ENCODE measurements at regions not wholly inside any gene's neighbourhood (a gene's known extent, or its start where the extent isn't known, plus 50 kb on each side); places are given as distances from the start of the nearest gene placed in this dataset.

GRCh38 chr13:58083064-58083463 lies 451.5 kb downstream of the PCDH17 start:
- Histone ChIP-seq H4K91ac (ENCODE audit: low read depth, low read length) (no peak overlapping the region), H3K14ac (ENCODE audit: low read length) (no peak overlapping the region), H4K8ac (ENCODE audit: low read depth, low read length) (no peak overlapping the region), H3K4me1 (ENCODE audit: control insufficient read depth in 1 of 2, insufficient read depth in 2 of 2, low read length in 2 of 2) (no peaks in the 10 kb centered on the region), H2BK5ac (ENCODE audit: low read depth, low read length, poor library complexity) (no peak overlapping the region), H3K27ac (ENCODE audit: low read depth, low read length) (no peak overlapping the region), H3K27me3 (ENCODE audit: insufficient read depth, low read length) (no peaks in the 10 kb centered on the region), H4K12ac (ENCODE audit: low read depth, low read length) (no peak overlapping the region), H3K9ac (ENCODE audit: low read length) (no peak overlapping the region), H2AK5ac (ENCODE audit: low read length) (no peak overlapping the region), H3K4ac (ENCODE audit: low read depth, low read length) (no peak overlapping the region), H3K79me2 (ENCODE audit: control insufficient read depth, insufficient read depth, low read length, poor library complexity) (no peaks in the 10 kb centered on the region), H3K36me3 (ENCODE audit: control insufficient read depth in 1 of 2, insufficient read depth in 2 of 2, low read length in 2 of 2) (no peaks in the 10 kb centered on the region), H3K79me1 (ENCODE audit: low read length) (no peaks in the 10 kb centered on the region), H3K4me2 (ENCODE audit: low read length) (no peak overlapping the region), H2BK12ac (ENCODE audit: low read length) (no peak overlapping the region), H3K23ac (ENCODE audit: low read length) (no peak overlapping the region), H3K4me3 (ENCODE audit: low read depth, low read length) (no peak overlapping the region), H2AFZ (ENCODE audit: insufficient read depth, low read length, poor library complexity) (no peak overlapping the region), H2BK120ac (ENCODE audit: insufficient read depth, low read length, poor library complexity) (no peak overlapping the region), H3K18ac (ENCODE audit: low read length) (no peak overlapping the region), H3K9me3 (ENCODE audit: insufficient read depth, low read depth, low read length) (no peaks in the 10 kb centered on the region)
- DNase-seq, result no peak
- no CpG with 5 or more reads among the region's 4 CpGs for WGBS (ENCODE audit: extremely low coverage, insufficient coverage, insufficient read length)

GRCh38 chr13:58085274-58085673 lies 453.7 kb downstream of the PCDH17 start:
- no peak overlapping the region for H3K4me2 ChIP-seq (ENCODE audit: low read length)
- no peak overlapping the region for H3K9ac ChIP-seq (ENCODE audit: low read length)
- H3K4ac ChIP-seq (ENCODE audit: low read depth, low read length), result no peak overlapping the region
- no peaks in the 10 kb centered on the region for H3K9me3 ChIP-seq (ENCODE audit: insufficient read depth, low read depth, low read length)
- H4K91ac ChIP-seq (ENCODE audit: low read depth, low read length), result no peak overlapping the region
- no peaks in the 10 kb centered on the region for H3K79me2 ChIP-seq (ENCODE audit: control insufficient read depth, insufficient read depth, low read length, poor library complexity)
- H3K14ac ChIP-seq (ENCODE audit: low read length), result no peak overlapping the region
- H3K4me3 ChIP-seq (ENCODE audit: low read depth, low read length), result no peak overlapping the region
- H3K27me3 ChIP-seq (ENCODE audit: insufficient read depth, low read length), result no peaks in the 10 kb centered on the region
- no peak overlapping the region for H4K8ac ChIP-seq (ENCODE audit: low read depth, low read length)
- no peaks in the 10 kb centered on the region for H3K79me1 ChIP-seq (ENCODE audit: low read length)
- H2BK120ac ChIP-seq (ENCODE audit: insufficient read depth, low read length, poor library complexity), result no peak overlapping the region
- no peaks in the 10 kb centered on the region for H3K36me3 ChIP-seq (ENCODE audit: control insufficient read depth in 1 of 2, insufficient read depth in 2 of 2, low read length in 2 of 2)
- no peak overlapping the region for H3K27ac ChIP-seq (ENCODE audit: low read depth, low read length)
- no peak overlapping the region for H4K12ac ChIP-seq (ENCODE audit: low read depth, low read length)
- no peak overlapping the region for H2AK5ac ChIP-seq (ENCODE audit: low read length)
- DNase-seq, result no peak
- no CpG with 5 or more reads among the region's 2 CpGs for WGBS (ENCODE audit: extremely low coverage, insufficient coverage, insufficient read length)
- H3K18ac ChIP-seq (ENCODE audit: low read length), result no peak overlapping the region
- H2AFZ ChIP-seq (ENCODE audit: insufficient read depth, low read length, poor library complexity), result no peak overlapping the region
- no peak overlapping the region for H2BK12ac ChIP-seq (ENCODE audit: low read length)
- H3K23ac ChIP-seq (ENCODE audit: low read length), result no peak overlapping the region
- no peaks in the 10 kb centered on the region for H3K4me1 ChIP-seq (ENCODE audit: control insufficient read depth in 1 of 2, insufficient read depth in 2 of 2, low read length in 2 of 2)
- no peak overlapping the region for H2BK5ac ChIP-seq (ENCODE audit: low read depth, low read length, poor library complexity)

- Histone ChIP-seq H3K27me3 (ENCODE audit: insufficient read depth, low read length) (no peaks in the 10 kb centered on the region), H3K14ac (ENCODE audit: low read length) (no peak overlapping the region), H2BK120ac (ENCODE audit: insufficient read depth, low read length, poor library complexity) (no peak overlapping the region), H2BK5ac (ENCODE audit: low read depth, low read length, poor library complexity) (no peak overlapping the region), H3K27ac (ENCODE audit: low read depth, low read length) (no peak overlapping the region), H4K91ac (ENCODE audit: low read depth, low read length) (no peak overlapping the region), H3K9ac (ENCODE audit: low read length) (no peak overlapping the region), H3K79me2 (ENCODE audit: control insufficient read depth, insufficient read depth, low read length, poor library complexity) (no peaks in the 10 kb centered on the region), H2AK5ac (ENCODE audit: low read length) (no peak overlapping the region), H3K18ac (ENCODE audit: low read length) (no peak overlapping the region), H3K4me1 (ENCODE audit: control insufficient read depth in 1 of 2, insufficient read depth in 2 of 2, low read length in 2 of 2) (no peaks in the 10 kb centered on the region), H2BK12ac (ENCODE audit: low read length) (no peak overlapping the region), H3K4me2 (ENCODE audit: low read length) (no peak overlapping the region), H4K8ac (ENCODE audit: low read depth, low read length) (no peak overlapping the region), H3K4ac (ENCODE audit: low read depth, low read length) (no peak overlapping the region), H3K36me3 (ENCODE audit: control insufficient read depth in 1 of 2, insufficient read depth in 2 of 2, low read length in 2 of 2) (no peaks in the 10 kb centered on the region), H3K23ac (ENCODE audit: low read length) (no peak overlapping the region), H3K4me3 (ENCODE audit: low read depth, low read length) (no peak overlapping the region), H3K9me3 (ENCODE audit: insufficient read depth, low read depth, low read length) (no peaks in the 10 kb centered on the region), H2AFZ (ENCODE audit: insufficient read depth, low read length, poor library complexity) (no peak overlapping the region), H3K79me1 (ENCODE audit: low read length) (no peaks in the 10 kb centered on the region), H4K12ac (ENCODE audit: low read depth, low read length) (no peak overlapping the region)
- no peak for DNase-seq
- WGBS (ENCODE audit: extremely low coverage, insufficient coverage, insufficient read length), result no CpG with 5 or more reads among the region's 3 CpGs
Measured at GRCh38 chr13:58085819-58086218, 454.3 kb downstream of the PCDH17 start.

GRCh38 chr13:58087566-58087965 lies 456.0 kb downstream of the PCDH17 start:
- Histone ChIP-seq H3K27me3 (ENCODE audit: insufficient read depth, low read length) (no peaks in the 10 kb centered on the region), H3K79me2 (ENCODE audit: control insufficient read depth, insufficient read depth, low read length, poor library complexity) (no peaks in the 10 kb centered on the region), H4K8ac (ENCODE audit: low read depth, low read length) (no peak overlapping the region), H2BK120ac (ENCODE audit: insufficient read depth, low read length, poor library complexity) (no peak overlapping the region), H3K4me1 (ENCODE audit: control insufficient read depth in 1 of 2, insufficient read depth in 2 of 2, low read length in 2 of 2) (no peaks in the 10 kb centered on the region), H2AK5ac (ENCODE audit: low read length) (no peak overlapping the region), H3K79me1 (ENCODE audit: low read length) (no peaks in the 10 kb centered on the region), H3K9ac (ENCODE audit: low read length) (no peak overlapping the region), H3K9me3 (ENCODE audit: insufficient read depth, low read depth, low read length) (no peaks in the 10 kb centered on the region), H3K36me3 (ENCODE audit: control insufficient read depth in 1 of 2, insufficient read depth in 2 of 2, low read length in 2 of 2) (no peaks in the 10 kb centered on the region), H2BK12ac (ENCODE audit: low read length) (no peak overlapping the region), H3K4me3 (ENCODE audit: low read depth, low read length) (no peak overlapping the region), H3K4ac (ENCODE audit: low read depth, low read length) (no peak overlapping the region), H2AFZ (ENCODE audit: insufficient read depth, low read length, poor library complexity) (no peak overlapping the region), H4K91ac (ENCODE audit: low read depth, low read length) (no peak overlapping the region), H3K4me2 (ENCODE audit: low read length) (no peak overlapping the region), H4K12ac (ENCODE audit: low read depth, low read length) (no peak overlapping the region), H3K27ac (ENCODE audit: low read depth, low read length) (no peak overlapping the region), H3K23ac (ENCODE audit: low read length) (no peak overlapping the region), H3K18ac (ENCODE audit: low read length) (no peak overlapping the region), H2BK5ac (ENCODE audit: low read depth, low read length, poor library complexity) (no peak overlapping the region), H3K14ac (ENCODE audit: low read length) (no peak overlapping the region)
- DNase-seq, result no peak

- no peak for DNase-seq
- Histone ChIP-seq H3K27ac (ENCODE audit: low read depth, low read length) (no peak overlapping the region), H3K18ac (ENCODE audit: low read length) (no peak overlapping the region), H3K4me1 (ENCODE audit: control insufficient read depth in 1 of 2, insufficient read depth in 2 of 2, low read length in 2 of 2) (no peaks in the 10 kb centered on the region), H3K4ac (ENCODE audit: low read depth, low read length) (no peak overlapping the region), H3K36me3 (ENCODE audit: control insufficient read depth in 1 of 2, insufficient read depth in 2 of 2, low read length in 2 of 2) (no peaks in the 10 kb centered on the region), H2BK5ac (ENCODE audit: low read depth, low read length, poor library complexity) (no peak overlapping the region), H4K91ac (ENCODE audit: low read depth, low read length) (no peak overlapping the region), H2AK5ac (ENCODE audit: low read length) (no peak overlapping the region), H3K4me2 (ENCODE audit: low read length) (no peak overlapping the region), H4K8ac (ENCODE audit: low read depth, low read length) (no peak overlapping the region), H3K27me3 (ENCODE audit: insufficient read depth, low read length) (no peaks in the 10 kb centered on the region), H2BK12ac (ENCODE audit: low read length) (no peak overlapping the region), H3K14ac (ENCODE audit: low read length) (no peak overlapping the region), H3K79me2 (ENCODE audit: control insufficient read depth, insufficient read depth, low read length, poor library complexity) (no peaks in the 10 kb centered on the region), H3K4me3 (ENCODE audit: low read depth, low read length) (no peak overlapping the region), H3K79me1 (ENCODE audit: low read length) (no peaks in the 10 kb centered on the region), H3K23ac (ENCODE audit: low read length) (no peak overlapping the region), H4K12ac (ENCODE audit: low read depth, low read length) (no peak overlapping the region), H3K9me3 (ENCODE audit: insufficient read depth, low read depth, low read length) (no peaks in the 10 kb centered on the region), H3K9ac (ENCODE audit: low read length) (no peak overlapping the region), H2AFZ (ENCODE audit: insufficient read depth, low read length, poor library complexity) (no peak overlapping the region), H2BK120ac (ENCODE audit: insufficient read depth, low read length, poor library complexity) (no peak overlapping the region)
Measured at GRCh38 chr13:58093394-58093793, 461.9 kb downstream of the PCDH17 start.

Measured in trophoblast cell (in vitro differentiated cells and primary cell).